ENCODE measurements at regions not wholly inside any gene's neighbourhood (a gene's known extent, or its start where the extent isn't known, plus 50 kb on each side); places are given as distances from the start of the nearest gene placed in this dataset.

- no peak overlapping the region for H3K4me3 ChIP-seq
- no peak for DNase-seq
- intact Hi-C loops (cut with DNase I, micrococcal nuclease): no loop called here
- no peak for TF ChIP-seq CTCF (IDR thresholded peaks at IDR 0.05)
- H3K9me3 ChIP-seq: no peaks in the 10 kb centered on the region
- ATAC-seq: no peak
- H3K4me1 ChIP-seq (ENCODE audit: low read depth): peaks cover 3% of the 10 kb centered on the region
- no peaks in the 10 kb centered on the region for H3K36me3 ChIP-seq (ENCODE audit: low read depth)
Observed at GRCh38 chr18:62442391-62442790, 80.4 kb upstream of the ZCCHC2 start.

- Histone ChIP-seq H3K4me3 (no peak overlapping the region), H3K9me3 (peaks cover 3% of the 10 kb centered on the region), H3K36me3 (ENCODE audit: low read depth) (no peaks in the 10 kb centered on the region), H3K4me1 (ENCODE audit: low read depth) (no peaks in the 10 kb centered on the region)
- no peak for DNase-seq
- intact Hi-C loops (cut with DNase I, micrococcal nuclease): no loop called here
- TF ChIP-seq CTCF (IDR thresholded peaks at IDR 0.05): no peak
- ATAC-seq: no peak
Observed at GRCh38 chr18:62445386-62445917, 77.4 kb upstream of the ZCCHC2 start.

- DNase-seq: no peak
- no peaks in the 10 kb centered on the region for H3K36me3 ChIP-seq (ENCODE audit: low read depth)
- H3K9me3 ChIP-seq: peaks cover 3% of the 10 kb centered on the region
- H3K4me1 ChIP-seq (ENCODE audit: low read depth): no peaks in the 10 kb centered on the region
- H3K4me3 ChIP-seq: no peak overlapping the region
- intact Hi-C loops (cut with DNase I, micrococcal nuclease): no loop called here
- TF ChIP-seq CTCF (IDR thresholded peaks at IDR 0.05): no peak
- no peak for ATAC-seq
Observed at GRCh38 chr18:62446511-62446910, 76.3 kb upstream of the ZCCHC2 start.

- Histone ChIP-seq H3K4me1 (ENCODE audit: low read depth) (no peaks in the 10 kb centered on the region), H3K9me3 (peaks cover 3% of the 10 kb centered on the region), H3K4me3 (no peak overlapping the region), H3K36me3 (ENCODE audit: low read depth) (no peaks in the 10 kb centered on the region)
- DNase-seq (no peak), ATAC-seq (no peak)
- no peak for TF ChIP-seq CTCF (IDR thresholded peaks at IDR 0.05)
- intact Hi-C loops (cut with DNase I, micrococcal nuclease): no loop called here
Observed at GRCh38 chr18:62447652-62448051, 75.2 kb upstream of the ZCCHC2 start.

- no peak for ATAC-seq
- intact Hi-C loops (cut with DNase I, micrococcal nuclease): no loop called here
- no peak for DNase-seq
Observed at GRCh38 chr18:62448426-62448825, 74.4 kb upstream of the ZCCHC2 start.

More at GRCh38 chr18:62448426-62448825, 74.4 kb upstream of the ZCCHC2 start:
- TF ChIP-seq CTCF (IDR thresholded peaks at IDR 0.05): no peak
- peaks cover 3% of the 10 kb centered on the region for H3K9me3 ChIP-seq
- no peaks in the 10 kb centered on the region for H3K36me3 ChIP-seq (ENCODE audit: low read depth)
- H3K4me1 ChIP-seq (ENCODE audit: low read depth): no peaks in the 10 kb centered on the region
- no peak overlapping the region for H3K4me3 ChIP-seq
